IMR-90 (cell line): ENCODE measurements at regions not wholly inside any gene's neighbourhood (a gene's known extent, or its start where the extent isn't known, plus 50 kb on each side); places are given as distances from the start of the nearest gene placed in this dataset.

Experiments used
- ATAC-seq: fragments of 200-7000 bp; cut with Tn5 transposase; 2 replicates; pipeline ENCODE4 v1.9.1; 2020; ENCODE audit warnings: low read depth, mild to moderate bottlenecking, moderate library complexity
- BruUV-seq: library from RNA; stranded (reverse); fragments of 400-500 nt; replicated peaks from 2 replicates; lab custom pipeline; 2021; lab: Mats Ljungman, UMichigan
- CTCF ChIA-PET: fragments of 300-600 bp; formaldehyde crosslinking; extraction: SDS; loops from one replicate; lab custom pipeline; 2021; ENCODE audit warnings: antibody characterized with exemption; lab: Yijun Ruan, JAX
- POLR2A ChIA-PET: fragments of 300-600 bp; sonication (Branson Sonifier 250); formaldehyde crosslinking; loops from one replicate; lab custom pipeline; 2022; ENCODE audit warnings: antibody characterized with exemption; ENCODE audit not compliant: unreplicated experiment; lab: Charles Lee
- DNase-seq: peaks from one replicate; pipeline ENCODE4 v3.0.0; 2013
- H2AFZ ChIP-seq: replicated peaks from 2 replicates; pipeline ENCODE3; 2013; ENCODE audit warnings: low read length, mild to moderate bottlenecking; ENCODE audit not compliant: poor library complexity
- H2AK5ac ChIP-seq: 2 replicates; pipeline ENCODE4 v1.6.1; 2013; ENCODE audit warnings: low read depth, low read length, inconsistent platforms
- H2AK9ac ChIP-seq: replicated peaks from 2 replicates; pipeline ENCODE3; 2013; ENCODE audit warnings: mild to moderate bottlenecking, low read depth, low read length, moderate library complexity; ENCODE audit not compliant: poor library complexity
- H2BK120ac ChIP-seq: 2 replicates; pipeline ENCODE4 v1.6.1; 2013; ENCODE audit warnings: low read depth, low read length, inconsistent platforms
- H2BK15ac ChIP-seq: 3 replicates; pipeline ENCODE4 v1.6.1; 2013; ENCODE audit warnings: low read depth, low read length, inconsistent platforms
- H2BK20ac ChIP-seq: 2 replicates; pipeline ENCODE4 v1.6.1; 2013; ENCODE audit warnings: low read depth, mild to moderate bottlenecking, inconsistent platforms, low read length, moderate library complexity
- H2BK5ac ChIP-seq: 2 replicates; pipeline ENCODE4 v1.6.1; 2013; ENCODE audit warnings: mild to moderate bottlenecking, low read depth, low read length, inconsistent platforms; ENCODE audit not compliant: poor library complexity, severe bottlenecking
- H3K14ac ChIP-seq: replicated peaks from 2 replicates; pipeline ENCODE4 v1.6.1; 2013; ENCODE audit warnings: low read depth, low read length, inconsistent platforms
- H3K18ac ChIP-seq: 2 replicates; pipeline ENCODE4 v1.6.1; 2013; ENCODE audit warnings: low read depth, low read length, control low read depth
- H3K23ac ChIP-seq: 2 replicates; pipeline ENCODE4 v1.6.1; 2013; ENCODE audit warnings: low read depth, low read length, inconsistent platforms
- H3K27ac ChIP-seq: 2 replicates; pipeline ENCODE4 v1.5.1; 2013; ENCODE audit warnings: mild to moderate bottlenecking, control low read depth, low read length; ENCODE audit not compliant: insufficient read depth
- H3K27me3 ChIP-seq: 2 replicates; pipeline ENCODE4 v1.6.1; 2013; ENCODE audit warnings: low read length; ENCODE audit not compliant: control insufficient read depth, insufficient read depth
- H3K36me3 ChIP-seq: 2 replicates; pipeline ENCODE4 v1.6.1; 2013; ENCODE audit warnings: low read length, mixed read lengths; ENCODE audit not compliant: control insufficient read depth, insufficient read depth
- H3K4ac ChIP-seq: 2 replicates; pipeline ENCODE4 v1.6.1; 2013; ENCODE audit warnings: low read depth, low read length, inconsistent platforms
- H3K4me1 ChIP-seq: 2 replicates; pipeline ENCODE4 v1.6.1; 2013; ENCODE audit warnings: low read length, mixed read lengths; ENCODE audit not compliant: control insufficient read depth, insufficient read depth
- H3K4me2 ChIP-seq: 2 replicates; pipeline ENCODE4 v1.6.1; 2013; ENCODE audit warnings: low read depth, mild to moderate bottlenecking, control low read depth, low read length, moderate library complexity
- H3K4me3 ChIP-seq: 2 replicates; pipeline ENCODE4 v1.5.1; 2013; ENCODE audit warnings: low read depth, mild to moderate bottlenecking, control low read depth, low read length, moderate library complexity; ENCODE audit not compliant: insufficient read depth
- H3K56ac ChIP-seq: 2 replicates; pipeline ENCODE4 v1.6.1; 2013; ENCODE audit warnings: low read length, inconsistent platforms; ENCODE audit not compliant: insufficient read depth; ENCODE audit errors: extremely low read depth
- H3K79me1 ChIP-seq, 2 experiments: 2 replicates each; pipeline ENCODE4 v1.6.1; 2013; ENCODE audit warnings: low read length in 2 of 2, inconsistent platforms in 1 of 2, low read depth in 1 of 2
- H3K9ac ChIP-seq: 2 replicates; pipeline ENCODE4 v1.6.1; 2013; ENCODE audit warnings: low read depth, low read length, control low read depth
- H3K9me1 ChIP-seq: 2 replicates; pipeline ENCODE4 v1.6.1; 2013; ENCODE audit warnings: low read length, inconsistent platforms; ENCODE audit not compliant: insufficient read depth
- H3K9me3 ChIP-seq: 2 replicates; pipeline ENCODE4 v1.6.1; 2013; ENCODE audit warnings: low read length; ENCODE audit not compliant: control insufficient read depth, insufficient read depth
- H4K20me1 ChIP-seq: 2 replicates; pipeline ENCODE4 v1.6.1; 2013; ENCODE audit warnings: low read length, inconsistent platforms; ENCODE audit not compliant: insufficient read depth
- H4K5ac ChIP-seq: 2 replicates; pipeline ENCODE4 v1.6.1; 2013; ENCODE audit warnings: mild to moderate bottlenecking, low read depth, low read length, control low read depth
- H4K8ac ChIP-seq, 2 experiments: 2 replicates each; pipeline ENCODE4 v1.6.1; 2013; ENCODE audit warnings: low read depth in 2 of 2, low read length in 2 of 2, control low read depth in 1 of 2, inconsistent platforms in 1 of 2
- H4K91ac ChIP-seq: 2 replicates; pipeline ENCODE4 v1.6.1; 2013; ENCODE audit warnings: low read depth, low read length, inconsistent platforms; ENCODE audit not compliant: insufficient read depth
- BHLHE40 ChIP-seq: fragments of 150-350 bp; IDR thresholded peaks from 2 replicates; pipeline ENCODE4 v1.6.1; 2016; ENCODE audit warnings: mild to moderate bottlenecking, low read depth, low read length
- CEBPB ChIP-seq: IDR thresholded peaks from 2 replicates; pipeline ENCODE4 v1.6.1; 2012; ENCODE audit warnings: low read depth, low read length, improper control_type of control experiment
- MXI1 ChIP-seq: IDR thresholded peaks from 2 replicates; pipeline ENCODE4 v1.6.1; 2012; ENCODE audit warnings: low read depth, mild to moderate bottlenecking, low read length, moderate library complexity, borderline replicate concordance
- POLR2A ChIP-seq: IDR thresholded peaks from 2 replicates; pipeline ENCODE4 v1.6.1; 2012; ENCODE audit warnings: mild to moderate bottlenecking, low read depth, low read length
- RFX5 ChIP-seq: IDR thresholded peaks from 2 replicates; pipeline ENCODE4 v1.8.0; 2012; ENCODE audit warnings: low read depth, mild to moderate bottlenecking, low read length, moderate library complexity
- WGBS, 2 experiments: methylation state at CpG; one replicate each; pipeline versions ENCODE4 v1.1.5 to v1.1.7; 2013; ENCODE audit warnings: missing lambda C conversion rate in 2 of 2; ENCODE audit not compliant: insufficient read length in 1 of 2; ENCODE audit errors: extremely low coverage in 2 of 2; 5-methylcytosine and 5-hydroxymethylcytosine counted together
- dilution Hi-C: fragments of 300-500 bp; cut with HindIII; formaldehyde crosslinking; loops from one replicate; pipeline ENCODE4 v1.14.3; 2018; ENCODE audit warnings: low sequenced_read_pairs; ENCODE audit not compliant: unreplicated experiment
- in situ Hi-C: fragments of 300-500 bp; cut with MboI; formaldehyde crosslinking; loops from 3 replicates; pipeline ENCODE4 v1.14.3; 2019; ENCODE audit warnings: low sequenced_read_pairs, inconsistent platforms, mixed read lengths
- intact Hi-C: fragments of 100-400 bp; cut with micrococcal nuclease; formaldehyde crosslinking; loops from 2 replicates; pipeline ENCODE4 v1.10.0; 2022
- TF ChIP-seq, protein P1 (sequence below): fragments of 150-350 bp; IDR thresholded peaks from 2 replicates; pipeline ENCODE4 v1.6.1; 2016; ENCODE audit warnings: low read depth, mild to moderate bottlenecking, low read length, moderate library complexity, borderline replicate concordance

DNA sequence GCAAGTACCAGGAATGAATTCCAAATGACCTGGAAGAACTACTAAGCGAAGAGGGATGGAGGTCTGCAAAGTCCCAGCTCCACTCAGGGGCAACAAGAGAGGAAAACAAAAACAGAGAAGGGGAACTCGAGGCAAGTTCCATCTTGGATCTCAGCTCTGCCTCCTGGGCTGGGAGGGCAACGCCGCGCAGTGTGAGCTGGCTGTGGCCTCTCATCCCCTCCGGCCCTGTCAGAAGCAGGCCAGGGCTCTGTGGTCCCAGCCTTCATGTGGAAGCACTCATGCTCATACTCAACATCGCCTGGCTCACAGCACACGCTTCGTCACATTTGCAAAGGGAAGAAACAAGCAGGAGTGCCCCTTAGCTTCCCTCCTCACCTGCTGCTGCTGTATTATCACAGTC is 627.9 kb upstream of the MGMT start:
- Histone ChIP-seq H3K79me1 (no peaks in the 10 kb centered on the region), H3K4me2 (no peak overlapping the region), H3K4me3 (no peak overlapping the region), H3K9me3 (peaks cover 28% of the 10 kb centered on the region), H2BK5ac (no peak overlapping the region), H2BK15ac (no peak overlapping the region), H2BK20ac (no peak overlapping the region), H4K20me1 (no peaks in the 10 kb centered on the region), H2AK5ac (no peak overlapping the region), H3K14ac (no peak overlapping the region), H3K9me1 (no peaks in the 10 kb centered on the region), H3K9ac (no peak overlapping the region), H2AK9ac (peak overlapping the region; percentile 11), H3K23ac (no peak overlapping the region), H2AFZ (no peak overlapping the region), H3K56ac (no peak overlapping the region), H3K27ac (no peak overlapping the region), H4K8ac (no peak overlapping the region), H3K4me1 (no peaks in the 10 kb centered on the region), H4K5ac (no peak overlapping the region), H3K27me3 (no peaks in the 10 kb centered on the region), H3K36me3 (no peaks in the 10 kb centered on the region), H3K18ac (no peak overlapping the region), H3K4ac (no peak overlapping the region), H4K91ac (no peak overlapping the region), H2BK120ac (no peak overlapping the region)
- no peak for TF ChIP-seq CEBPB
- no peak for TF ChIP-seq BHLHE40
- no peak for TF ChIP-seq POLR2A
- TF ChIP-seq RFX5 = no peak
- TF ChIP-seq, protein P1, sequence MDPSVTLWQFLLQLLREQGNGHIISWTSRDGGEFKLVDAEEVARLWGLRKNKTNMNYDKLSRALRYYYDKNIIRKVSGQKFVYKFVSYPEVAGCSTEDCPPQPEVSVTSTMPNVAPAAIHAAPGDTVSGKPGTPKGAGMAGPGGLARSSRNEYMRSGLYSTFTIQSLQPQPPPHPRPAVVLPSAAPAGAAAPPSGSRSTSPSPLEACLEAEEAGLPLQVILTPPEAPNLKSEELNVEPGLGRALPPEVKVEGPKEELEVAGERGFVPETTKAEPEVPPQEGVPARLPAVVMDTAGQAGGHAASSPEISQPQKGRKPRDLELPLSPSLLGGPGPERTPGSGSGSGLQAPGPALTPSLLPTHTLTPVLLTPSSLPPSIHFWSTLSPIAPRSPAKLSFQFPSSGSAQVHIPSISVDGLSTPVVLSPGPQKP = no peak
- no peak for TF ChIP-seq MXI1
- intact Hi-C loops = no loop called here
- ATAC-seq (no peak), DNase-seq (no peak)
- CTCF ChIA-PET = no interaction called here
- in situ Hi-C loops = no loop called here
- no TSS peak for BruUV-seq
- dilution Hi-C loops = no loop called here
- POLR2A ChIA-PET = no interaction called here
- 19% methylated on average over 2 of the region's 9 CpGs; no CpG with 5 or more reads in 1 of the 2 experiments for WGBS, 2 experiments
